ENCODE measurements at regions not wholly inside any gene's neighbourhood (a gene's known extent, or its start where the extent isn't known, plus 50 kb on each side); places are given as distances from the start of the nearest gene placed in this dataset.

DNA sequence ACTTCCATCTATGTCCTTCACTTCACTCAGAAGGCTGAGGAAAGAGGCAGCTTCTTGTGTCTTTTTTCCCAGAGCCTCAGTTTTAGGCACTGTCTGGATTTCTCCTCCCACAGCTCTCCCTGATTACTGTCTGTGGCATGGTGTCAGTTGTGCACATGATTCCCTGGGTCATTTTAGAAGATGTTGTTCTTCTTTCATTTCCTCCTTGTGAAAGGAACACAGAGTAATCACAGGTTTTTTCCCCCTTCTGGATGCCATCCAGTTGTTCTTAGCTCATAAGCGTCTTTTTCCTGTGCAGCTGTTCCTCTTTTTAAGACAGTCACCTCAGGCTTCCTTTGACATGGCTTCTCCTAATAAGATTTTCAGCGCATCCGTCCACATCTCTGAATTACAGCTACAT lies 212.2 kb downstream of the FAM181B start:
- TF ChIP-seq, protein P1, sequence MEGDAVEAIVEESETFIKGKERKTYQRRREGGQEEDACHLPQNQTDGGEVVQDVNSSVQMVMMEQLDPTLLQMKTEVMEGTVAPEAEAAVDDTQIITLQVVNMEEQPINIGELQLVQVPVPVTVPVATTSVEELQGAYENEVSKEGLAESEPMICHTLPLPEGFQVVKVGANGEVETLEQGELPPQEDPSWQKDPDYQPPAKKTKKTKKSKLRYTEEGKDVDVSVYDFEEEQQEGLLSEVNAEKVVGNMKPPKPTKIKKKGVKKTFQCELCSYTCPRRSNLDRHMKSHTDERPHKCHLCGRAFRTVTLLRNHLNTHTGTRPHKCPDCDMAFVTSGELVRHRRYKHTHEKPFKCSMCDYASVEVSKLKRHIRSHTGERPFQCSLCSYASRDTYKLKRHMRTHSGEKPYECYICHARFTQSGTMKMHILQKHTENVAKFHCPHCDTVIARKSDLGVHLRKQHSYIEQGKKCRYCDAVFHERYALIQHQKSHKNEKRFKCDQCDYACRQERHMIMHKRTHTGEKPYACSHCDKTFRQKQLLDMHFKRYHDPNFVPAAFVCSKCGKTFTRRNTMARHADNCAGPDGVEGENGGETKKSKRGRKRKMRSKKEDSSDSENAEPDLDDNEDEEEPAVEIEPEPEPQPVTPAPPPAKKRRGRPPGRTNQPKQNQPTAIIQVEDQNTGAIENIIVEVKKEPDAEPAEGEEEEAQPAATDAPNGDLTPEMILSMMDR (IDR thresholded peaks at IDR 0.05): no peak
- TF ChIP-seq POLR2A (IDR thresholded peaks at IDR 0.05): no peak

Measured in heart left ventricle (tissue), 13 donors.